AG04450 (cell line): ENCODE measurements at regions not wholly inside any gene's neighbourhood (a gene's known extent, or its start where the extent isn't known, plus 50 kb on each side); places are given as distances from the start of the nearest gene placed in this dataset.

ENCODE experiments used
- CTCF ChIA-PET: fragments of 300-600, 350-600 bp; formaldehyde crosslinking; extraction: SDS; loops from one replicate; lab custom pipeline; 2022; ENCODE audit warnings: antibody characterized with exemption, inconsistent platforms; lab: Charles Lee
- POLR2A ChIA-PET: fragments of 350-600 bp; formaldehyde crosslinking; extraction: SDS; loops from one replicate; lab custom pipeline; 2021; ENCODE audit warnings: antibody characterized with exemption, inconsistent platforms; lab: Yijun Ruan, JAX
- DNase-seq: peaks from one replicate; pipeline ENCODE4 v3.0.0-alpha.2; 2011; ENCODE audit warnings: low read depth, low spot score
- H3K27ac ChIP-seq: one replicate; pipeline ENCODE4 v1.5.1; 2012; ENCODE audit warnings: low read depth, low read length, control low read depth
- H3K27me3 ChIP-seq: one replicate; pipeline ENCODE4 v1.6.0; 2012; ENCODE audit warnings: low read length; ENCODE audit not compliant: control insufficient read depth, insufficient read depth
- H3K4me3 ChIP-seq: 2 replicates; pipeline ENCODE4 v1.5.1; 2011; ENCODE audit warnings: mild to moderate bottlenecking, low read depth, low read length, control low read depth
- H3K9me3 ChIP-seq: 2 replicates; pipeline ENCODE4 v1.5.1; 2012; ENCODE audit warnings: low read length; ENCODE audit not compliant: control insufficient read depth, insufficient read depth
- TF ChIP-seq, protein P1 (sequence below): IDR thresholded peaks from 2 replicates; pipeline ENCODE4 v1.5.1; 2011; ENCODE audit warnings: low read depth, low read length, control low read depth, inconsistent platforms

DNA sequence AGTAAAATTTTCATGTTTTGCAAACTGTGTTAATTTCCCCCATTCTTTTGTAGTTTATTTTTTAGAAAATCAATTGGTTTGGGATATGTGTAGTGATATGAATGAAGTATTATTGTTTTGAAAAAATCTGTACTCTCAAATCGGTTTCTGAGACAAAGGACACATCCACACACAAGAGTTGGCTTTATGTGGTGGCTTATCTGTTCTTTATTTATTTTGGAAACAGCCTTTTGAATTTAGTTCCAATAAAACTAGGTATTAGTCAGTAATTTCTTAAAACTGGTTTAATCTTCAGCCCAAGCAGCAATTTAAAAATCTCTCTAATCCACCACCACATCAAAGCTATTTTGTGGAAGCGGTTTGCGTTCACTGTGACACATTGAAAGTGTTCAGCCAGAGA is 741.5 kb upstream of the GRM7 start:
- DNase-seq: no peak
- no peak overlapping the region for H3K4me3 ChIP-seq
- H3K27ac ChIP-seq: no peak overlapping the region
- POLR2A ChIA-PET: no interaction called here
- no peaks in the 10 kb centered on the region for H3K27me3 ChIP-seq
- CTCF ChIA-PET: no interaction called here
- TF ChIP-seq, protein P1, sequence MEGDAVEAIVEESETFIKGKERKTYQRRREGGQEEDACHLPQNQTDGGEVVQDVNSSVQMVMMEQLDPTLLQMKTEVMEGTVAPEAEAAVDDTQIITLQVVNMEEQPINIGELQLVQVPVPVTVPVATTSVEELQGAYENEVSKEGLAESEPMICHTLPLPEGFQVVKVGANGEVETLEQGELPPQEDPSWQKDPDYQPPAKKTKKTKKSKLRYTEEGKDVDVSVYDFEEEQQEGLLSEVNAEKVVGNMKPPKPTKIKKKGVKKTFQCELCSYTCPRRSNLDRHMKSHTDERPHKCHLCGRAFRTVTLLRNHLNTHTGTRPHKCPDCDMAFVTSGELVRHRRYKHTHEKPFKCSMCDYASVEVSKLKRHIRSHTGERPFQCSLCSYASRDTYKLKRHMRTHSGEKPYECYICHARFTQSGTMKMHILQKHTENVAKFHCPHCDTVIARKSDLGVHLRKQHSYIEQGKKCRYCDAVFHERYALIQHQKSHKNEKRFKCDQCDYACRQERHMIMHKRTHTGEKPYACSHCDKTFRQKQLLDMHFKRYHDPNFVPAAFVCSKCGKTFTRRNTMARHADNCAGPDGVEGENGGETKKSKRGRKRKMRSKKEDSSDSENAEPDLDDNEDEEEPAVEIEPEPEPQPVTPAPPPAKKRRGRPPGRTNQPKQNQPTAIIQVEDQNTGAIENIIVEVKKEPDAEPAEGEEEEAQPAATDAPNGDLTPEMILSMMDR: no peak
- H3K9me3 ChIP-seq: no peaks in the 10 kb centered on the region

DNA sequence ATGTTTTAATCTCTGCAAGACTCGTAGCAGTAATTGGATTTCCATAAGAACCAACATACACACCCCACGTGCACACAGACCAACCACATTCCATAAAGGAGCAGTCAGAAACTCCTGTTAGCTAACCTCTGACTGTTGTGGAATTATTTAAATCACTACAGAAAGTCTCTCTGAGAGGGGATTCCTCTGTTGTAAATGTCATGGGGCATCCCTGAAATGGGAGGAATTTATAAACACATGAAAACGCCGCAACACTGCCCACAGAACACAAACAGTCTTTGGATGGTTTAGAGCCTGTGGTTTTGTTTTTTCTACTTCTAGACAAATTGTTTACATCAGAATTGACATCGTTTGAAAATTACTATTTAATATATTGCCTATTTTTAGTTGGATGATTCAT is 740.1 kb upstream of the GRM7 start:
- no peak overlapping the region for H3K4me3 ChIP-seq
- H3K27ac ChIP-seq: no peak overlapping the region
- no peaks in the 10 kb centered on the region for H3K27me3 ChIP-seq
- POLR2A ChIA-PET: no interaction called here
- no peaks in the 10 kb centered on the region for H3K9me3 ChIP-seq
- no peak for DNase-seq
- TF ChIP-seq, protein P1: no peak
- CTCF ChIA-PET: no interaction called here

DNA sequence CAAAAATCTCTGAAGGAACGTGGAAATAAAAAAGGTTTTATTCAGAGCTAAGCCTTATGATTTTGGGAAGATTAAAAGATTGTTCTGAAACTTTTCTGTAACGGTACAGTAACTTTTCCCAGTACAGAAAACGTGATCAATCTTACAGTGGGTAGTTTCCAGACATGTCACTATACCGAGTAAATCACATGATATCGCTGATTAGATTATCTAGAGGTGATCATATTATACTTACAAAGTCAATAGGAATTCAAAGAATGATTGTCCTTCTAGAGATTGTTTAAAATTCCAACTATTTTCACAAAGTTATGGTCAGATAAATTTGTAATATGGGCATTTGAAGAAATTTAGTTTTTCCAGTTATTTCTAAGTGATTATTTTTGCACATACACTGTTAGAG is 736.0 kb upstream of the GRM7 start:
- Histone ChIP-seq H3K27me3 (no peaks in the 10 kb centered on the region), H3K27ac (no peak overlapping the region), H3K4me3 (no peak overlapping the region), H3K9me3 (peaks cover 4% of the 10 kb centered on the region; the same call in 1 of the 2 replicates)
- ChIA-PET CTCF (no interaction called here), POLR2A (no interaction called here)
- TF ChIP-seq, protein P1: no peak
- no peak for DNase-seq

DNA sequence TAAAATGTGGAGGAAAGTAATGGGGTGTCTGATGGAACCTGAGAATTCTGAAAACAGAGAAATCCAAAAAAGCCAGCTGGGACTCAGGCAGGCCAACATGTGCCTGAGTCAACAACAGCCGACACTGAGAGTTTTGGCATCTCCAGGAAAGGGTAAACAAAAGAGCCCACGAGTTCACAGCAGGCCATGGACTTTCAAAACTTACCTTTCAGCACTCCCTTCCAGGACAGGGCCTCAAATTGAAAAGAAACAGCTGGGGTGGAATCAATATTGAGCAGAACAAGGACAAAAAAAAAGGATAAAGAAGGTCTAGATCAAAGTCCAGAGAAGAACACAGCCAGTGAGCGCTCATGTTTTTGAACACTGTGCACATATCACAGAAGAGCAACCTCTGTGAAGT is 735.4 kb upstream of the GRM7 start:
- no peaks in the 10 kb centered on the region for H3K27me3 ChIP-seq
- CTCF ChIA-PET: no interaction called here

DNA sequence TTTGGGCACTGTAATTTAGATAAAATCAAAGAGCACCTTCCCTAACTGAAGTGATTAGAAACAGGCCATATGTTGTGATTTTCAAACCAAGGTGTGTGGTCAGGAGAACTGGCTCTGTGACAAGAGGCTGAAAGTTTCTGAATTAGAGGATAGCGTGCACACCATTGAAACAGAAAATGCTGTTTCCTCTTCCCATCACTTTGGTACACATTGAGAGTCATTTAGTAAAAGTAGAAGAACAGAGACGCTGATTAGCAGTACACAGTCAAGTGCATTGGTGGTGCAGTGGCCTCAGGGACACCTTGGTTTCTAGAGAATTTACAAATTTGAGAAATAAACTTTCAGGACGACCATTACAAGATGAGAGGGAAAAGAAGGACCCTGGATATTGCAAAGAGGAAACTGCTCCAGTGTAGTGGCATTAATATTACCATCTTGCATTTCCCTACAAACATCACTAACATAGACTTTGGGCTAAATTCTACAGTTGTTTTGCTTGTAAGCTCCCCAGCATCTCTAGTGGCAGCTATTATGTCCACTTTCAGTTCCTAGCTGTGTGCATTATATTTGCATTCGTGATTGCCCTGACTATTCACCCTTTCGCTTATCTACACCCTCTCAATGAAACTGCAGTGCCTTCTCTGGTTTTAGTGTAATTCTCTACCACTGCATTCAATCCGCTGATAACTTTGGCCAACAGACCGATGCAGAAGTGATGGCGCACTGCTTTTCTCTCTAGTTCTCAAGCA is 728.1 kb upstream of the GRM7 start:
- TF ChIP-seq, protein P1: no peak
- Histone ChIP-seq H3K27ac (no peak overlapping the region), H3K4me3 (no peak overlapping the region), H3K9me3 (peaks cover 7% of the 10 kb centered on the region; the same call in 1 of the 2 replicates), H3K27me3 (no peaks in the 10 kb centered on the region)
- ChIA-PET CTCF (no interaction called here), POLR2A (no interaction called here)
- DNase-seq: no peak

More for the DNA sequence above, 735.4 kb upstream of the GRM7 start:
- Histone ChIP-seq H3K27ac (no peak overlapping the region), H3K4me3 (no peak overlapping the region), H3K9me3 (peaks cover 4% of the 10 kb centered on the region; the same call in 1 of the 2 replicates)
- POLR2A ChIA-PET: no interaction called here
- TF ChIP-seq, protein P1: no peak
- DNase-seq: no peak
